ENCODE measurements at regions not wholly inside any gene's neighbourhood (a gene's known extent, or its start where the extent isn't known, plus 50 kb on each side); places are given as distances from the start of the nearest gene placed in this dataset.
"Not testable (repeated sequence)": the region's sequence is repeated elsewhere in the genome, so short reads cannot be mapped to it uniquely, and the experiment has no call there.

DNA sequence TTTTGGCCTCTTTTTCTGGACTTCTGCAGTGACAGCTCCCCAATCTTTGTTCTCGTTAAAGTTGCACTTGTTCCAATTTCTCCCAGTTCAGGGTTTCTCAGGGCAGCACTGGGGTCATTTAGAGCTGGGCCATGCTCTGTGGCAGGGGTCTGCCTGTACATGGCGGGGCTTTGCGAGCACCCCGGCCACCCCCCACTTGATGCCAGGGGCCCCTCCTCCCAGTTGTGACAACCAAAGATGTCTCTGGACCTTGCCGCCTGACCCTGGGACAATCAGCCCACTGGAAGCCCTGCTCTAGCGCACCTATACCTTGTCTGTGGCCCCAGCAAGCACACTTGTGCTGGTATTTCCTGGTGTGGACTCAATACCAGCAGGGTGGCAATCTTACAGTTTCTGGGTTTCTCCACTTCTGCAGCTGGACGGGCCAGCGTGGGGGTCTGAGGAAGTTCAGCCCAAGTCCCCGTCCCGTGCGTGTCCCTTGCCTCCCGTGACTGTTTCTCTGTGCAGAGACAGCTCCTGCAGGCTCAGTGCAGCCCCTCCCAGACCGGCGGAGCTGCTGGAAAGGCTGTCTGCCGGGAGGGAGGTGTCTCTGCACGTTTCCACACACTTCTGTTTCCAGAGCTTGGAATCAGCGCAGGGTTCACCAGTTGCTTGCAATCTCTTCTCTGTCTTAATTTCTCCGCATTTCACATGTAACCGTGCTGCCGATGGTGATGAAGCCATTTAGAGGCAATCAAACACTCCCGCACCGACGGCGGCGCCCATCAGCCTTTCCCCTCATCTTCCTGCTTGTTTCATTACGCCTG, 1328.9 kb downstream of the BRD1 start:
- no peaks in the 10 kb centered on the region for H3K9me3 ChIP-seq (ENCODE audit: control insufficient read depth, insufficient read depth, low read length)
- no peaks in the 10 kb centered on the region for H3K79me2 ChIP-seq (ENCODE audit: control insufficient read depth, low read length)
- H3K4me2 ChIP-seq (ENCODE audit: low read length): no peak overlapping the region
- H4K20me1 ChIP-seq (ENCODE audit: control insufficient read depth, insufficient read depth, low read depth, low read length): no peaks in the 10 kb centered on the region
- no peaks in the 10 kb centered on the region for H3K27me3 ChIP-seq (ENCODE audit: control insufficient read depth, low read length)
- H3K9me2 ChIP-seq (replicated peaks; ENCODE audit: control insufficient read depth, low read length): no peaks in the 10 kb centered on the region
- TF ChIP-seq EZH2phosphoT487 (IDR thresholded peaks at IDR 0.05; ENCODE audit: borderline replicate concordance, low read length): no peak
- TF ChIP-seq, protein P1, sequence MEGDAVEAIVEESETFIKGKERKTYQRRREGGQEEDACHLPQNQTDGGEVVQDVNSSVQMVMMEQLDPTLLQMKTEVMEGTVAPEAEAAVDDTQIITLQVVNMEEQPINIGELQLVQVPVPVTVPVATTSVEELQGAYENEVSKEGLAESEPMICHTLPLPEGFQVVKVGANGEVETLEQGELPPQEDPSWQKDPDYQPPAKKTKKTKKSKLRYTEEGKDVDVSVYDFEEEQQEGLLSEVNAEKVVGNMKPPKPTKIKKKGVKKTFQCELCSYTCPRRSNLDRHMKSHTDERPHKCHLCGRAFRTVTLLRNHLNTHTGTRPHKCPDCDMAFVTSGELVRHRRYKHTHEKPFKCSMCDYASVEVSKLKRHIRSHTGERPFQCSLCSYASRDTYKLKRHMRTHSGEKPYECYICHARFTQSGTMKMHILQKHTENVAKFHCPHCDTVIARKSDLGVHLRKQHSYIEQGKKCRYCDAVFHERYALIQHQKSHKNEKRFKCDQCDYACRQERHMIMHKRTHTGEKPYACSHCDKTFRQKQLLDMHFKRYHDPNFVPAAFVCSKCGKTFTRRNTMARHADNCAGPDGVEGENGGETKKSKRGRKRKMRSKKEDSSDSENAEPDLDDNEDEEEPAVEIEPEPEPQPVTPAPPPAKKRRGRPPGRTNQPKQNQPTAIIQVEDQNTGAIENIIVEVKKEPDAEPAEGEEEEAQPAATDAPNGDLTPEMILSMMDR (IDR thresholded peaks at IDR 0.05; ENCODE audit: low read depth, low read length, poor library complexity, severe bottlenecking): no peak
- no peak overlapping the region for H3K4me3 ChIP-seq (ENCODE audit: low read length)
- no peaks in the 10 kb centered on the region for H3K36me3 ChIP-seq (ENCODE audit: control insufficient read depth, low read length)
- no peaks in the 10 kb centered on the region for H3F3A ChIP-seq (ENCODE audit: control insufficient read depth, insufficient read depth)
- no peak overlapping the region for H3K27ac ChIP-seq (ENCODE audit: low read depth, low read length)
- H3K4me1 ChIP-seq (ENCODE audit: control insufficient read depth, low read length): no peaks in the 10 kb centered on the region

DNA sequence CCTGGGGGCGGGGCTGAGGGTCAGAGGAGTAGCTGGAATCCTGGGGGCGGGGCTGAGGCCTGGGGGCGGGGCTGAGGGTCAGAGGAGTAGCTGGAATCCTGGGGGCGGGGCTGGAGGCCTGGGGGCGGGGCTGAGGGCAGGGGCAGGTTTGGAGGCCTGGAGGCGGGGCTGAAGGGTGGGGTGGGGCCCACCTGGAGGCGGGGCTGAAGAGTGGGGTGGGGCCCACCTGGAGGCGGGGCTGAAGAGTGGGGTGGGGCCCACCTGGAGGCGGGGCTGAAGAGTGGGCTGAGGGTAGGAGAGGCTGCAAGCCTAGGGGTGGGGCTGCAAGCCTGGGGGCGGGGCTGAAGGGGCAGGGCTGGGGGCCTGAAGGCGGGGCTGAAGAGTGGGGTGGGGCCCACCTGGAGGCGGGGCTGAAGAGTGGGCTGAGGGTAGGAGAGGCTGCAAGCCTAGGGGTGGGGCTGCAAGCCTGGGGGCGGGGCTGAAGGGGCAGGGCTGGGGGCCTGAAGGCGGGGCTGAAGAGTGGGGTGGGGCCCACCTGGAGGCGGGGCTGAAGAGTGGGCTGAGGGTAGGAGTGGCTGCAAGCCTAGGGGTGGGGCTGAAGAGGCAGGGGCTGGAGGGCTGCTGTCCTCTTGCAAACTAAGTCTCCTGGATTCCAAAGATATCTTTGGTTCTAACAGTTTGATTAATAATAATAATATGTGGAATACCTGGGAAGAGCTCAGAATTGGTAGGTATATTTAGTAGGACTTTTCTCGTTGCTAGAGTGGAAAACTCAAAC, 1329.7 kb downstream of the BRD1 start:
- not testable (repeated sequence) for H3K79me2 ChIP-seq (ENCODE audit: control insufficient read depth, low read length); H3K27ac ChIP-seq (ENCODE audit: low read depth, low read length); H3F3A ChIP-seq (ENCODE audit: control insufficient read depth, insufficient read depth); H3K4me1 ChIP-seq (ENCODE audit: control insufficient read depth, low read length); H3K4me3 ChIP-seq (ENCODE audit: low read length); H3K9me2 ChIP-seq (replicated peaks; ENCODE audit: control insufficient read depth, low read length); H3K36me3 ChIP-seq (ENCODE audit: control insufficient read depth, low read length); H3K27me3 ChIP-seq (ENCODE audit: control insufficient read depth, low read length); H4K20me1 ChIP-seq (ENCODE audit: control insufficient read depth, insufficient read depth, low read depth, low read length); H3K4me2 ChIP-seq (ENCODE audit: low read length); H3K9me3 ChIP-seq (ENCODE audit: control insufficient read depth, insufficient read depth, low read length)

DNA sequence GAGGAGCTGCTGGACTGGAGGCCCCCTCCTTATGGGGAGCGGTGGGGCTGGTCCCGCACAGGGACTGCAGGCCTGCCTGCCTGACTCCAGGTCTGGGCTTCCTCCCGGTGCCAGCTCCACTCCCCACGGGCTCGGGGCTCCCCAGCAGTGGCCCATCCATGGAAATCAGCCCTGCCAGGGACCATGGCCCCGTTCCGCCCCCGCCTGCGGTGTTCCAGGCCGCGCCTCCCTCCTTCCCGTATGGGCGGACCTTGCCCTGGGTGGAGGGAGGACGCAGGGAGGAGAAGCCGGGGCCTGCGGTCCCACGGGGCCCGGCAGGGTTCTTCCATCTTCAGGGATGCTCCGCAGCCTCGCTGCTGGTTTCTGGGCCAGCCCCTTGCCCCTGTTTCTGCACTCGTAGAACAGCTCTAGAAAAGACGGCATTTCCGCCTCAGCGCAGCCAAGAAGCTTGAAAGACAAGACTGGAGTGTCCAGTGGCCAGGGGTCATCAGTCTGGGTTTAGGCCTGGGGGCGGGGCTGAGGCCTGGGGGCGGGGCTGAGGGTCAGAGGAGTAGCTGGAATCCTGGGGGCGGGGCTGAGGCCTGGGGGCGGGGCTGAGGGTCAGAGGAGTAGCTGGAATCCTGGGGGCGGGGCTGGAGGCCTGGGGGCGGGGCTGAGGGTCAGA, 1330.6 kb downstream of the BRD1 start:
- no peaks in the 10 kb centered on the region for H3K79me2 ChIP-seq (ENCODE audit: control insufficient read depth, low read length)
- no peak overlapping the region for H3K27ac ChIP-seq (ENCODE audit: low read depth, low read length)
- H3K27me3 ChIP-seq (ENCODE audit: control insufficient read depth, low read length): no peaks in the 10 kb centered on the region
- no peaks in the 10 kb centered on the region for H3K36me3 ChIP-seq (ENCODE audit: control insufficient read depth, low read length)
- H3K4me1 ChIP-seq (ENCODE audit: control insufficient read depth, low read length): peaks cover 5% of the 10 kb centered on the region; the same call in 1 of the 2 replicates
- no peaks in the 10 kb centered on the region for H4K20me1 ChIP-seq (ENCODE audit: control insufficient read depth, insufficient read depth, low read depth, low read length)
- no peaks in the 10 kb centered on the region for H3K9me3 ChIP-seq (ENCODE audit: control insufficient read depth, insufficient read depth, low read length)
- H3K9me2 ChIP-seq (replicated peaks; ENCODE audit: control insufficient read depth, low read length): no peaks in the 10 kb centered on the region
- TF ChIP-seq, protein P1 (IDR thresholded peaks at IDR 0.05; ENCODE audit: low read depth, low read length, poor library complexity, severe bottlenecking): no peak
- TF ChIP-seq EZH2phosphoT487 (IDR thresholded peaks at IDR 0.05; ENCODE audit: borderline replicate concordance, low read length): no peak
- no peaks in the 10 kb centered on the region for H3F3A ChIP-seq (ENCODE audit: control insufficient read depth, insufficient read depth)
- no peak overlapping the region for H3K4me3 ChIP-seq (ENCODE audit: low read length)
- no peak overlapping the region for H3K4me2 ChIP-seq (ENCODE audit: low read length)
